ENCODE measurements at regions not wholly inside any gene's neighbourhood (a gene's known extent, or its start where the extent isn't known, plus 50 kb on each side); places are given as distances from the start of the nearest gene placed in this dataset.

DNA sequence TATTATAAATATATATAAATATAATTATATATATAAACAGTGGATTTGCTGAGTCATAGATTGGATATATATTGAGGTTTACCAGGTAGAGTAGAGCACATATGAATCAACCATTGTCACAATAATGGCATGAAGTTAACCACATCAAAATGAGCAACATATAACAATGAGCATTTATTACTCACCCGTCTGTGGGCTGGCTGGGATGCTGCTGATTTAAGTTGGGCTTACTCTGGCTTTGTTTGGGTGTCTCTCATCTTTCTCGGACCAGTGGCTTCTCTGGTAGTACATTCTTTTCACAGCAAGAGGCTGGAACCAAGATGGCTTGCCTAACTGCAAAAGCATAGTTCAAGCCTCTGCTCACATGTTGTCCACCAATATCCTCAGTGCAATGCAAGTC lies 111.7 kb upstream of the TAPT1 start:
- TF ChIP-seq PHF8 (IDR thresholded peaks at IDR 0.05; ENCODE audit: borderline replicate concordance, low read length) (no peak), ZNF121 (CRISPR knock-in tag; conservative IDR thresholded peaks at IDR 0.05) (no peak)
- TF ChIP-seq, protein P1, sequence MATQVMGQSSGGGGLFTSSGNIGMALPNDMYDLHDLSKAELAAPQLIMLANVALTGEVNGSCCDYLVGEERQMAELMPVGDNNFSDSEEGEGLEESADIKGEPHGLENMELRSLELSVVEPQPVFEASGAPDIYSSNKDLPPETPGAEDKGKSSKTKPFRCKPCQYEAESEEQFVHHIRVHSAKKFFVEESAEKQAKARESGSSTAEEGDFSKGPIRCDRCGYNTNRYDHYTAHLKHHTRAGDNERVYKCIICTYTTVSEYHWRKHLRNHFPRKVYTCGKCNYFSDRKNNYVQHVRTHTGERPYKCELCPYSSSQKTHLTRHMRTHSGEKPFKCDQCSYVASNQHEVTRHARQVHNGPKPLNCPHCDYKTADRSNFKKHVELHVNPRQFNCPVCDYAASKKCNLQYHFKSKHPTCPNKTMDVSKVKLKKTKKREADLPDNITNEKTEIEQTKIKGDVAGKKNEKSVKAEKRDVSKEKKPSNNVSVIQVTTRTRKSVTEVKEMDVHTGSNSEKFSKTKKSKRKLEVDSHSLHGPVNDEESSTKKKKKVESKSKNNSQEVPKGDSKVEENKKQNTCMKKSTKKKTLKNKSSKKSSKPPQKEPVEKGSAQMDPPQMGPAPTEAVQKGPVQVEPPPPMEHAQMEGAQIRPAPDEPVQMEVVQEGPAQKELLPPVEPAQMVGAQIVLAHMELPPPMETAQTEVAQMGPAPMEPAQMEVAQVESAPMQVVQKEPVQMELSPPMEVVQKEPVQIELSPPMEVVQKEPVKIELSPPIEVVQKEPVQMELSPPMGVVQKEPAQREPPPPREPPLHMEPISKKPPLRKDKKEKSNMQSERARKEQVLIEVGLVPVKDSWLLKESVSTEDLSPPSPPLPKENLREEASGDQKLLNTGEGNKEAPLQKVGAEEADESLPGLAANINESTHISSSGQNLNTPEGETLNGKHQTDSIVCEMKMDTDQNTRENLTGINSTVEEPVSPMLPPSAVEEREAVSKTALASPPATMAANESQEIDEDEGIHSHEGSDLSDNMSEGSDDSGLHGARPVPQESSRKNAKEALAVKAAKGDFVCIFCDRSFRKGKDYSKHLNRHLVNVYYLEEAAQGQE (IDR thresholded peaks at IDR 0.05; ENCODE audit: borderline replicate concordance): no peak
- TF ChIP-seq, protein P1 (CRISPR knock-in tag; IDR thresholded peaks at IDR 0.05; ENCODE audit: low read depth): no peak
